NCI-H1105 treated with DMSO at 0.1 percent for 48 hours (cell line): ENCODE measurements at regions not wholly inside any gene's neighbourhood (a gene's known extent, or its start where the extent isn't known, plus 50 kb on each side); places are given as distances from the start of the nearest gene placed in this dataset.

Experiments
- DNase-seq: peaks from one replicate; lab custom pipeline; 2025; lab: John Stamatoyannopoulos, UW

- no peak for DNase-seq
Observed at GRCh38 chr18:67650686-67651385, 134.3 kb upstream of the DSEL start.

DNA sequence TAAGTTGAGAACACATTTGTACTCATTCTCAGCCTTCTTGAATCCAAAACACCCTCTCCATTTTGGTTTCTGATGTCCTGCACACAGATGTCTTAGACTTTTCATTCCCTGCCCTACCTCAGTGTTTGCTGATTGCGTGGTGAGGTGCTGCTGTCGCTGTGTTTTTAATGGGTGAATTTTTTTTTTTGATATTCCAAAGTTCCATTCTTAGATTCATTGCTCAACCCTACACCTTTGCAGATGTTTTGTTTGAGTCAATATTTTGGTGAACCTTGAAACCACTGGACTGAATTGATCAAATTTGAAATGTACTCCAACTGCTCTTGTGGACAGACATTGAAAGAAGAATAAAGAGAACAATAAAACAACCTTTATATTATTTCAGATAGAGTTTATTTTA is 130.4 kb upstream of the DSEL start:
- DNase-seq: no peak

GRCh38 chr18:67644226-67644625 is 127.7 kb upstream of the DSEL start:
- no peak for DNase-seq

DNA sequence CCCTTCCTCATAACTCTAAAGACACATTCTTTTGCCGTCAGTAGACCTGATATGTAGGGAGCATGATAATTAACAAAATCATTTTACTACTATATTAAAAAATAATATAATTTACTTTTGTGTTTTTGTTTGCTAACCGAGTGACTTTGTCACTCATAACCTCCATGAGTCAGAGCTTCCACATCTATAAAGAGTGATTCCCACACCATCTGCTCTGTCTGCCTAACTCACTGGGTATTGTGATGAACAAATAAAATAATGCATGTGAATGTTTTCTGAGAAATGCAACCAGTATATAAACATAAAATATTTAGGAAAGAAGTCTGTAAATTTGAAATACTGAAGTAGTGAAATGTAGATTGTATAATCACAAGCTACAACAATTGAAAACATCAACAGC is 123.4 kb upstream of the DSEL start:
- no peak for DNase-seq

DNA sequence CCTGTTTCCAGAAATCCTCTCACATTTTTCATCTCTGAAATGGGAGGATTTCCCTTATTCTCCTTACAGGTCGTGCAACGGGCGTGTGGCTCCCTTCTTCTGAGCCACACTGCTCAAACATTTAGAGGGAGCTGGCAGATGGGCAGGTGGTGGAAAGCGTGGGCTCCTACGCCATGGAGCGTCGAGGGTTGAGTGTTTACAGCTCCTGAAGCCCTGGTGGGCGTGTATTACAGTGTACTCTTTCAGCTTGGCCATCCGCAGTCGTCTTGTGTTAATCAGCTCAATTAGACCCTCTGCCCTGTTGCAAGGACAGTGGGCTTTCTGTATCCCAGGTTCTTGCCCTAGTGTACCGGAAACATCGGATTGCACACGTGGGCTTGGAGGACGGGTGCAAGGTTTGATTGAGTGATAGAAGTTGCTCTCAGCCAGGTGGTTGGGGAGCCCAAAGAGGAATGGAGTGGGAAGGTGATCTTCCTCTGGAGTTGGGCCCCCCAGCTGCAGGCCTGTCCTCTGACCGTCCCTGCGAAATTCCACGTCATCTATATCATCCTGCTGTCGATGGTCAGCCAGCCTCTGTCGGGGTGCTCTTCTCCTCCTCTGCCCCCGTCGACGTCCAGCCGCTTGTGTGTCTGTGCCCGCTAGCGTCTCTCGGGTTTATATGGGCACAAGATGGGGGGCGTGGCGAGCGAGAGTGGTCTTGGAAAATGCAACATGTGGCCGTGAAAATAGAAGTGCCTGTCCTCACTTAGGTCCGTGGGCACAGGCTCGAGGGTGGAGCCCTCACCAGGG is 120.3 kb upstream of the DSEL start:
- DNase-seq: no peak

DNA sequence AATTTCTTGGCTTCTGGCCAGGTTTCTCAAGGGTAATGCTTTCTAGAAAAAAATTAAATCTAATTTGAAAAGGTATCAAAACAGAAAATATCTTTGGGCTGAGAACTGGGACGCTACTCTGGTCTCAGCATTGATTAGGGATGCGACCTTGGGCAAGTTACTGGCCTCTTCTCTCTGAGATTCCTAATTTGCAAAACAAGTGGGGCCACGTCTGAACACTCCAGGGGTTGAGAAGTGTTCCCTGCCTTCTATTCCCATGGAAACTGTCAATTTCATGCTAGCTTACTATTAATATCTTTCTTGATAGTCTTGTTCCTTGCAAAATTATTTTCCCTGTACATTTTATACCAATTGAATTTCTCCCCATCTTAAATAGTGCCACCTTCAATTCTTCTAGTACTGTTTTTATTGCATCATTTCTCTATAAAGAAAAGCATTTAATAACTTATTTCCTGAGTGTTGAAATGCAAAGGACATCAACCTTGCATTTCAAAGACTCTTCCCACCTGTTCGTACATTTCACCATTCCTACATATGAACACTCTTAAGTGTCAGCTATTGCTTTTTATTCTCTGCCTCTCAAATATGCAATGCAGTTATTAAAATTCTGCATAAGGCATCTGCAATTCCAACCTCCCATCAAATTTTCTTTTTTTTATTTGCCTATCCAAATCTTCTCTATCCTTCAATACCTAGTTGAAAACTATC is 118.3 kb upstream of the DSEL start:
- no peak for DNase-seq

DNA sequence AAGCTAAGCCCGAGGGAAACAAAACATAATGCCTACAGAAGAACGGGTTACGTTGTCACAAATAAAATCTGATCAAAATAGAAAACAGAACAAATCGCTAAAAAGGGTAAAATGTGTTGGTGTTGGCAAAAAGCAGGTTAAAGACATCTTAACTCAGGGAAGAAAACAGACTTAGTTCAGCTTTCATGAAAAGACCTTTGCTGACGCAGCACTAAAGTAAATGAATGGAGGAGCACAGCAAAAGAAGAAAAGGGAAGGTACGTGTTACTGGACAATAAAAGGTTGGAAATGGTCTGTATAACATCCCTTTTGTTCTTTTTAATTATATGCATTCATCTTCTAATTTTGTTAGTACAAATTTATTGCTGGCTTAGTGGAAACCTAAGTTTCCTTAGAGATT is 117.4 kb upstream of the DSEL start:
- DNase-seq: no peak

- DNase-seq: no peak
Observed at GRCh38 chr18:67621906-67622305, 105.4 kb upstream of the DSEL start.

- no peak for DNase-seq
Observed at GRCh38 chr18:67621049-67621713, 104.7 kb upstream of the DSEL start.

GRCh38 chr18:67618061-67618460 is 101.5 kb upstream of the DSEL start:
- DNase-seq: no peak

DNA sequence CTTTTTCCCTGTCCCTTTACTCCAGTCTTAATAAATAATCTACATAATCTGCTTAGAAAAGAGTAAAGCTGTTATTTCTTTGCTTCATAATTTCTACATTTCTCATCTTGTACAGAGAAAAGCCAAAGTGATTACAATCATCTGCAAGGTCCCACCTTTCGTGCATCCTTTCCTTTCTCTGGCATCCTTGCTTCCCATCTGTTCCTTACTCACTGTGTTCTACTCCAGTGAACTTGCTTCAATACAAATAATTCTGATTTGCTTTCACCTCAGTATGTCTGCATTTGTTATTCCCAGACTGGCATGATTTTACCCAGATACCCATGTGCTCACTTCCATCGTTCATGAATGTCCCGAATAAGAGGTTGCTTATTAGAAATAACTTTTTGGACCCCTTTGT is 99.4 kb upstream of the DSEL start:
- no peak for DNase-seq

DNA sequence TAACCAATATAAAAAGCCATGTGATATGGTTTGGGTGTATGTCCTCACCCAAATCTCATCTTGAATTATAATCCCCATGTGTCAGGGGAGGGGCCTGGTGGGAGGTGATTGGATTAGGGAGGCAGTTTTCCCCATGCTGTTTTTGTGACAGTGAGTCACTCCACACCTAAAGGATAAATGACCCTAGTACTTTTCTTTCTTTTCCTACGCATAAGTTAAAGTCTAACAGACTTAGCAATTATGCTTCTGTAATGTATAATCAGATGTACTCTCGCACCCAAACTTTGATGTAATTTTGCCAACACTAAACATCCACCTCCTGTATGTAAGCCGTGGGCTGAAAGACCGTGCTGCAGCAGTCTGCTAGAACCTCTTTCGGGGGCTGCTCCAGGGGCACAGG is 97.2 kb upstream of the DSEL start:
- DNase-seq: no peak

- DNase-seq: no peak
Observed at GRCh38 chr18:67612281-67612680, 95.8 kb upstream of the DSEL start.

DNA sequence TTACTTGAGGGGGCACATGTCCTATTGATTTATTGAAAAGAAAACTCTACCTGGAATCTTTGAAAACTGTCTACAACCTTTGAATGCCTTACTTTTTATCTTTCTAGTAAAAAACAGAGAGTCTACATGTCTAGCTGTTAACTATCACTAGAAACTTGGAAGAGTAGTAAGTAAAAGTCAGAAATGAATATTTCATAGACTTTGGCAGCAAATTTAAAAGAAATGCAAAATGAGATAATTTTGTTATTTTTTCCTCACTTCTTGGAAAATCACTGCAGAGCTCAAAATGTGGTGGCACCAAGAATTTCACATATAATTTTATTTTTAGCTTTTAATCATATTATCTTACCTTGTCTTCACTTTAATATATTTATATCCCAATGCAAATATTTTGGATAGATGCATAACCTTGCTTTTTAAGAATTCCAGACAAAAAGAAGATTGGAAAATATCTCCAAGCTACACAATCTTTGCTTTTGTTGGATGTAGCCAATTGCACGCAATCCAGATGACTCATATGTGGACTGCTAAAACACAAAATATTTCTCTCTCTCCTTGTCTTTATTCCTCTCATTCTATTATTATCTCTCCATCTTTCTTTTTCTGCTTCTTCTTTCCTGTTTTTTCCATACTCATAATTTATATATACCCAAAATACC is 92.2 kb upstream of the DSEL start:
- no peak for DNase-seq

- no peak for DNase-seq
Observed at GRCh38 chr18:67608191-67608590, 91.7 kb upstream of the DSEL start.

- no peak for DNase-seq
Observed at GRCh38 chr18:67600181-67601180, 84.0 kb upstream of the DSEL start.

- no peak for DNase-seq
Observed at GRCh38 chr18:67599277-67599676, 82.8 kb upstream of the DSEL start.

DNA sequence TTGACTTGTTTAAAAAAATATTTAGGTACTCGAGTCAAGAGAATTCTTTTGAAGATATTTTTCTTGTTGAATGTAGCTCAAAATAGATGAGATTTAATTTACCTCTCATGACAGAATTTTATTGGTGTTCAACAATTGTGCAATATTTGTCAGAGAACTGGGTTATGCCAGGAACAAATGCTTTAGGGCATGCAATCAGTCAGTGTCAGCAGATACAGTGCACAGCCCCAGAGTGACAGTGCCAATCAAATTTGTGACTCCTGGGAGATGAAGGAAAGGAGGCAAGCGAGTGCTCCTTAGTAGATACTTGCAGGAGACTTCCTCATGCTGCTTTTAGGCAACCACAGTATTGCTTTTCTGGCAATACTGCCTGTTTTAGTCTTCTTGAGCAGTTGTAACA is 81.2 kb upstream of the DSEL start:
- DNase-seq: no peak

DNA sequence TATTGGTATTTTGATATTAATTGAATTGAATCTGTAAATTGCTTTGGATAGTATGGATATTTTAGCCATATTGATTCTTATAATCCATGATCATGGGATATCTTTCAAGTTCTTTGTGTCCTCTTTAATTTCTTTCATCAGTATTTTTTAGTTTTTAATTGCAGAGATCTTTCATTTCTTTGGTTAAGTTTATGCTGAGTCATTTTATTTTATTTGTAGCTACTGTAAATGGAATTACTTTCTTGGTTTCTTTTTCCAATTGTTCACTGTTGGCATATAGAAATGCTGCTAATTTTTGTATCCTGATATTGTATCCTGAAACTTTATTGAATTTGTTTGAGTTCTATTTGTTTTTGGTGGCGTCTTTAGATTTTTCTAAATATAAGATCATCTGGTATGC is 79.5 kb upstream of the DSEL start:
- DNase-seq: no peak

DNA sequence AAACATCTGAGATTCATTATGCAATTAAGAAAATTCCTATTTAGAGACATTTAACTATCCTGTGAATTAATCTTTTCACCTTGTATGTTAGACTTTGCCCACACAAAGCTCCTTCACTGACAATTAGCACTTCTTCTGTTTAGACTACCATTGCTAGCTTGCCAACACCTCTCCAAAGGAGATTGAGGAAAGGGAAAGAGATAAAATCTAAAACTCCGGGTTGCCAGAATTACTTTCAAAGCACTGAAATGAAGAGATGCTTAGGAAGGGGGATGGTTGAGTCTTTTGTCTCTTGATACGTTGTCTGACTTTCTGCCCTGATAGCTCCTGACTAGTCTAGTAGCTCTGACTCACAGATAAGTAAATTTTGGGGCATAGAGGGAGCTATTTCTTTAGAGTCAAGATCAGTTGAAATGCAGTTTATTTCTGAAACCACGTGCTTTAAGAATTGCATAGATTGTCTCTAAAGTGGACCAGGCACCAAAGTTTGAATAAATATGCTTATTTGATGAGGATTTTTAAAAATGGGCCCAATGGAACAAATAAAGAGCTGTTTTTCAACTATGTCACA is 74.1 kb upstream of the DSEL start:
- peak; percentile 88 for DNase-seq
